Activated CD4-positive, alpha-beta T cell treated with anti-CD3 and anti-CD28 coated beads, Interleukin-2, amount 50 U/mL, for 24 hours (primary cell): ENCODE measurements at regions not wholly inside any gene's neighbourhood (a gene's known extent, or its start where the extent isn't known, plus 50 kb on each side); places are given as distances from the start of the nearest gene placed in this dataset.
"Not testable (repeated sequence)": the region's sequence is repeated elsewhere in the genome, so short reads cannot be mapped to it uniquely, and the experiment has no call there.

Experiments
- DNase-seq, 2 donors: peaks; one replicate each; pipeline ENCODE4 v3.0.0-alpha.2; 2020; ENCODE audit warnings: low read depth in 1 of 2, low spot score in 1 of 2

DNA sequence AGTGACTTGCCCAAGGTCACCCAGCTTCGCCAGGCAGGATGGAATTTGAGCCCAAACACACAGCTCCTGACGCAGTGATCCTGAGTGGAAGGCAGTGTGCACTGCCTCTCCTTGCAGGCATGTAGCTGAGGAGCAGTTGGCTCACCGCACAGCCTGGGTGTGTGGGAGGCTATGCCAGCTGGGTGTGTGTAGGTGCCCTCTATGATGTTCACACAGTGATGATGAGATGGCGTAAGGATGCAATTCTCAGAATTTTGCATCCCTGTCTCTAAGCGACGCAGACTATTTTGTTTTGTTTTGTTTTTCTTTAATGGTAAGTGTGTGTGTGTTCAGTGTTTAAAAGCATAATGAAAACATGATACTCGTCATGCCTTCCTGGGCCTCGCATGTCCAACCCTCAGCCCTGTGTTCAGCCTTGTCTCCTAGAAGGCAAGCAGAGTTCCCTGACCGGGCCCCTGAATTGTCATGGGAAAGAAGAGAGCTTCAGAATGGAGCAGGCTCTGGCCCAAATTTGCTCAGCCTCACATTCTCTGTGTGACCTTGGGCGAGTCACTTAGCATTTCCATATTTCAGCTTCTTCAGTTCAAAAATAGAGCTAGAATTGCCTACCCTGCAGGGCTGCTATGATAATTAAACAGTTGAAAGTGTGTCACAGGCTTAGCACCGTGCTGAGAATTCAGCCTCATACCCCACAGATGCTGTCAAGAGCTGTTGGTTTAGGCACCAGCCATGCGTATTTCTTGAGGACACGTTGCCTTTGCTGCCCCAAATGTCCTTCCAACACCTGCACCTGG, 603.6 kb upstream of the RAB6C start:
- DNase-seq = no peak

DNA sequence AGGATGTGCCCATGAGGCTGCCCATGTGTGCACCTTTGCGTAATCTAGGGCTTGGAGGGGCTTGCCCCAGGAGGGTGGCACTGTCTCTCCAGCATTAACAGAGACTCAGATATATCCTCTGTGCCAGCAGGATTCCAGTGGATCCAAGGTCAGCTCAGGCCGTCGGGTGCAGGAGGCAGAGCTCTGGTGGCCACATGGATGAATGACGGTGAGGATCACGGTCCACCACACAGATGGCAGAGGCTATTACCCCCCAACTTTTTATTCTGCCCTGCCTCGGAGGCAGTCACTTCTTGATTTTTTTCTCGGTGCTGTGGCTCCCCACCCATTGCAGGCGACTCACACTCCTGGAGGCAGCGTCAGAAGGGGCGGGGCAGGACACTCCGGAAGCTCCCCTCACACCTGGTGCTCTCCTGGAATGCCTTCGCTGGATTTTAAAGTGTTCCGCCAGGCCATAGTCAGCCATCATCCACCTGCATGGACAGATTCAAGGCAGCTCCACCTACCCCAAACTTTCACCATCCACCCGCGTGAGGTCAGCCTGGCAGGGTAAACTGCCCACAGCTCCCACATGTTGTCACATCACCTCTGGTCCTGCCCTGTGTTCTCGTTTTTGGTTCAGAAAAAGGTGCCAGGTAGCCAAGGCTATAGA, 602.9 kb upstream of the RAB6C start:
- DNase-seq = no peak

DNA sequence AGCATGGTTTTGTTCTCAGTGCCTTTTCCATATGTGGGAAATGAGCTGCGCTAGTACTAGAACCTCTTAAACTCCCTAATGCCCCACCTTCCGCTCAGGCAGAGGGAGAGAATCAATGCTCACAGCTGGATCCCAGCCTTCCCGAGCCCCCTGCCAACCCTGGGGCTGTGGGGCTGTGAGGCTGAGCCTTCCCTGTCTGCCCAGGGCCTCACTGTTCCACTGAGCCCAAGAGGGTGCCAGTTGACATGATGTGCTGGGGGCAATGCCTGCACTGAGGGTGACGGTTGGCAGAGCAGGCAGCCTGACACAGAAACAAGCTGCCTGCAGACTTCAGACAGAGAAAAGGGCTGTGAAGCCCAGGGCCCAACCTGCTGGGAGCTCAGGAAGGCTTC, 602.4 kb upstream of the RAB6C start:
- no peak for DNase-seq

DNA sequence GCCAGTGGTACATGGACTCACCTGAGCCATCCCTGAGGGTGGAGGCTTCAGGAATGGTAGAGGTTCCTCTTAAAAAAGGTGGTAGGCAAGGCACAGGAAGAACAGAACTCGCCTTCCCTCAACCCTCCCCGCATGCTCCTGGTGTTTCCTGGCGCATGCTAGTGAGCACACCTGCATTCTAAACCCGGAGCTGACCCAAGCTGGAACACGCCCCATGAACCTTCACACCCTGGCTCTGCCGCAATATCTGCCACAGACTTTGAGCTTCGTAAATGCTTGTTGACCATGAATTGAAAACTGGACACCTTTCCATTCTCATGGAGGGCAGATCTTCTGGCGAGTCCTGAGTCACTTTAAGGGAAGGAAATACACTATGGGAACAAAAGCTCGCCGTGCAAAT, 601.3 kb upstream of the RAB6C start:
- DNase-seq = no peak

DNA sequence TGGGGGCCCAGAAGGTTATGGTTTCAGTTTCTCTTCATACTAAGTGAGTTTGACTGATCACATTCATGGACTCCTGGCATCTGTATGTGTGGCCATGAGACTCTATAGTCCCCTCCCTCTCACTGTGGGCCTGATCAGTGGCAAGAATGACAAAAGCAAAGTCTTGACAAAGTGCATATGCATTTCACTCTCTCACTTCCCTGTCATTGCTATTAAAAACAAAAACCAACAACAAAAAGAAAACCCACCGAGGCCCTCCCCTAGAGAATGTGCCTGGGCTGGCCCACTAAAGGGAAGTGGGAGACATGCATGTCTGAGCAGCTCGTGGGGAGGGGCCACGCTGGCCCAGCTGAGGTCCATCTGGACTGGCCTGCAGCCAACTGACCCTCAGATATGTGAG, 600.1 kb upstream of the RAB6C start:
- no peak for DNase-seq

DNA sequence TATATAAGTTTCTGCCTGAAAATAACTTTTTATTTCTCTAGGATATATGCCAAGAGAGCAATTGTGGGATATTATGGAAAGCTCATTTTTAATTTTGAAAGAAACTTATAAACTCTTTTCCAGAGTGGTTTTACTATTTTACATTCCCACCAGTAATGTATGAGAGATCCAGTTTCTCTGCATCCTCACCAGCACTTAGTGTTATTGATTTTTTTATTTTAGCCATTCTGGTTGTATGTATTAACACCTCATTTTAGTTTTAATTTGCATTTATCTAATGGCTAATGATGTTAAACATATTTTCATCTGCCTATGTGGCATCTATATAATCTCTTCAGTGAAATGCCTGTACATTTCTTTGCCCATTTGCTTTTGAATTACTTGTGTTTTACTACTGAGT, 597.7 kb upstream of the RAB6C start:
- no peak for DNase-seq

DNA sequence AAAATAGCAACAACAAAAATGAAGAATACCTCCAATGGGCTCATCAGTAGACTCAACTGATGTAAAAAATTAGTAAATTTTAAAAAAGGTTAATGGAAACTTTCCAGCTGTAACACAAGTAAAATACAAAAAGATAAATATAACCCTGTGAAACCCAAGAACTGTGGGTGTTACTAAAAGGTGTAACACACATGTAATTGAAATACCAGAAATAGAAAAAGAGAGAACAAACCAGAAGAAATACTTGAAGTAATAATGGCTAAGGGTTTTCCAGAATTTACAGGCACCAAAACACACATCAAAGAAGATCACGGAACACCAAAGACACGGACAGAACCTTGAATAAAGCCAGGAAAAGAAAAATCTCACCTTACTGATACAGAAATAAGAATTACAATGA, 590.6 kb upstream of the RAB6C start:
- no peak for DNase-seq

DNA sequence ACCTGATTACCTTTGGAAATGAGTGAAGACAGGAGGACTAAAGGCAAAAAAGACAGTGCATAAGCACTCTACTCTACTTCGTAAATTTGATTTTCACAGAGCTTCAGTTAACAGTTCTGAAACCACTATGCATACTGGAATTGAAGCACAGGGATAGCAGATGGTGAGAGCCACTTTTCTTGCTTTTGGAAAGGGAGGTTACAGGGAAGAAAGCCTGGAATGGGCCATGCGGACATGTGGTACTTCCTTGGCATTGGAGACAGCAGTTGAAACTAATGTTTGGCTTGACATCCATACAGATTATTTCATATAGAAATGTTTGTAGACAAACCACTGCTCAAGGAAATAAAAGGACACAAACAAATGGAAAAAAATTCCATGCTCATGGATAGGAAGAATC, 585.6 kb upstream of the RAB6C start:
- DNase-seq = no peak

DNA sequence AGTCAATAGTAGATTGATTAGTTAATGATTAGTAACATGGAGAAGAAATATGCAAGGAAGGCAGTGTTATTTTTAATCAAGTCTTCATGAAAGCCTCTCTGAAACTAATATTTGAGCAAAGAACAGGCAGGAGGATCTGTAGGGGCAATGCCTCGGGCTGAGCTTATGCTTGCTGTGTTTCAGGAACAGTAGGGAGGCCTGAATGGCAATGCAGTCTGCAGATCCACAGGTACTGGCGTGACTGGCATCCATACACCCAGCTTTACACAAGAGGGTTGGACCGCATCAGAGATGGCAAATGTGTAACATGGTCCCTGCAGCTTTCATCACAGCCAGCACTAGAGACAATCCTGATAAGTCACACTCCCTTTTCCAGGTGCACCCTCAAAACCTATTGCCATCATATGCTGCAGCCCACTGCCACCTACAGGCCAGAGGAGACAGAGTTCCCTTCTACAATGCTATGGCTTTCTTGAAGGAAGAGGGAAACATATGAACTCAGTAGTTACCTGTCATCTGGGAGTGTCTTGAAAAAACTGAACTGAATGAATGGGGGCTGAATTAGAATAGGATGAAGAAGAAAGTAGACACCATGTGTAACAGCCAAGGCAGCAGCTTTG, 582.4 kb upstream of the RAB6C start:
- no peak for DNase-seq

DNA sequence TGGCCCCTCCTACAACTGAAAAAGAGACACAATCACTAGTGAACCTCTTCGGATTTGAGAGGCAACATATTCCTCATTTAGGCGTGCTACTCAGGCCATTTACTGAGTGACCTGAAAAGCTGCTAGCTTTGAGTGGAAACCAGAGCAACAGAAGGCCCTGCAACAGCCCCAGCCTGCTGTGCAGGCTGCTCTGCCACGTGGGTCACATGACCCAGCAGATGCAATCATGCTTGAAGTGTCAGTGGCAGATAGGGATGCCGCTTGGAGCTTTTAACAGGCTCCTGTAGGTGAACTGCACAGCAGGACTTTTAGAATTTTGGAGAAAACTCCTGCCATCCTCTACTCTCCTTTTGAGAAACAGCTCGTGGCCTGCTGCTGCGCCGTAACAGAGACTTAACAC, 578.6 kb upstream of the RAB6C start:
- DNase-seq = no peak

DNA sequence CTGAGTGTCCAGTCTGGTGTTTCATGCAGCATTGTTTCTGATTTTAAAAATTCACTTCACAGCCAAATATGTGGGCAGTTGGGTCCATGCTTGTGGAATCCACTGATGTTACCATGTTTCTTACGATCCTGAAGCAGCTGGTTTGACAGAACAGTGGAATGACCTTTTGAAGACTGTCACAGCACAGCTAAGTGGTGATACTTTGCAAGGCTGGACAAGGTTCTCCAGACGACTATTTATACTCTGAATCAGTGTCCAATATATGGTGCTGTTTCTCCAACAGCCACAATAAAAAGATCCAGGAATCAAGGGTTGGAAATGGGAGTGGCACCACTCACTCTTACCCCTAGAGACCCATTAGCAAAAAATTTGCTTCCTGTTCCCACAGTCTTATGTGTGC, 577.4 kb upstream of the RAB6C start:
- no peak for DNase-seq

DNA sequence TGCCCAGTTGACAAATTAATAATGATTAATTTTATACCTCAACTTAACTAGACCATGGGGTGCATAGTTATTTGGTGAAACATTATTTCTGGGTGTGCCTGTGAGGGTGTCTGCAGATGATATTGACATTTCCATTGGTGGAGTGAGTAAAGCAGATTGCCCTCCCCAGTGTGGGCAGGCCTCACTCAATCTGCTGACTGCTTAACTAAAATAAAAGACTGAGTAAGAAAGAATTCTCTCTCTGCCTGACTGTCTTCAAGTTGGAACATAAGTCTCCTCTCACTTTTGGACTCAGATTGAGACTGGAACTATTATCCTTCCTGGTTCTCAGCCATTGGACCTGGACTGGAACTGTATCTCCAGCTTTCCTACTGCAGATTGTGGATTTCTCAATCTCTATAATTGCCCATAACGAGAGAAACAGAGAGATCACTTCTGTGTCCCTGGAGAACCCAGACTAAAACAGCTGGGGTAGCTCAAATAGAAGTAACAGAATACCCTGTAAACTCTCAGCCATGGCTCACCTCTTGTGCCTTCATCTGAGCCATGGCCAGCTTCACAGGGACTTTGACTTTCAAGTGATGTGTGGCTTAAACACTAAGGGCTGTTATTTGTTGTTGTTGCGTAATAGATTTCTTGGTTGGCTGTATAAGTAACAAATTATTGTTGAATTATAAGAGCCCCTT, 575.3 kb upstream of the RAB6C start:
- DNase-seq = no peak

DNA sequence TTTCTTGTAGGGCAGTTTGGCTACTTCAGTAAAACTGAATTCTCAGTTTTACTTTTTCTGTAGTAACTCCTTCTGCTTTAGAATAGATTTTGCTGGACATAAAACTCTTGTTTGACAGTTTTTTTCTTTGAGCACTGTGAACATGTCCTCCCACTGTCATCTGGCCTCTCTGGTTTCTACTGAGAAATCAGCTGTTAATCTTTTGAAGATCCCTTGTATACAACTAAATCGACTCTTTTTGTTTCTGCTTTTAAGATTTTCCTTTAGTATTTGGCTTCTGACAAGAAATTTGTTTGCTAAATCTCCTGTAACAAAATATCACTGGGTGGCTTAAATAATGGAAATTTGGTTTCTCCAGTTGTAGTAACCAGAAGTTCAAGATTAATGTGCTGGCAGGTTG, 570.9 kb upstream of the RAB6C start:
- DNase-seq = no peak

DNA sequence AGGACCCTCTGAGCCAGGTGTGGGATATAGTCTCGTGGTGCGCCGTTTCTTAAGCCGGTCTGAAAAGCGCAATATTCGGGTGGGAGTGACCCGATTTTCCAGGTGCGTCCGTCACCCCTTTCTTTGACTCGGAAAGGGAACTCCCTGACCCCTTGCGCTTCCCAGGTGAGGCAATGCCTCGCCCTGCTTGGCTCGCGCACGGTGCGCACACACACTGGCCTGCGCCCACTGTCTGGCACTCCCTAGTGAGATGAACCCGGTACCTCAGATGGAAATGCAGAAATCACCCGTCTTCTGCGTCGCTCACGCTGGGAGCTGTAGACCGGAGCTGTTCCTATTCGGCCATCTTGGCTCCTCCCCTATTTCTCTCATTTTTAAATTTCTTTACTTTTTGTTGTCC, 562.4 kb upstream of the RAB6C start:
- not testable (repeated sequence) for DNase-seq

DNA sequence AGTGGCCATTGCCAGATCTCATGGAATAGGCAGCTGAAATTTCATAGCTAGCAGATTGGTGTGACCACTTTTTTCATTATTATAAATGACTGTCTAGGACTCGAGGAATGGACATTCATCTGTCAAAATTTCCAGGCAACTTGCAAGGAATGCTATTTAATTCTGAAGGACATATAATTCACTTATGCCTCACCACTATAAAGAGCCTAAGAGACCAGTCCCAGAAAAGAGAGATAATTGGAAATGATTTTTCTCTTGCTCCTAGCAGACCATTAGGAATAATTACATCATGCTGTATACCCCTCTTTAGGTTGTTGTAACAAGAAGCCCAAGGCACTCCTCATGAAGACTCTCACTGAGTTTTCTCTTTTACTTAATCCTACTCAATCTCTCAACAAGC, 557.4 kb upstream of the RAB6C start:
- DNase-seq = no peak

DNA sequence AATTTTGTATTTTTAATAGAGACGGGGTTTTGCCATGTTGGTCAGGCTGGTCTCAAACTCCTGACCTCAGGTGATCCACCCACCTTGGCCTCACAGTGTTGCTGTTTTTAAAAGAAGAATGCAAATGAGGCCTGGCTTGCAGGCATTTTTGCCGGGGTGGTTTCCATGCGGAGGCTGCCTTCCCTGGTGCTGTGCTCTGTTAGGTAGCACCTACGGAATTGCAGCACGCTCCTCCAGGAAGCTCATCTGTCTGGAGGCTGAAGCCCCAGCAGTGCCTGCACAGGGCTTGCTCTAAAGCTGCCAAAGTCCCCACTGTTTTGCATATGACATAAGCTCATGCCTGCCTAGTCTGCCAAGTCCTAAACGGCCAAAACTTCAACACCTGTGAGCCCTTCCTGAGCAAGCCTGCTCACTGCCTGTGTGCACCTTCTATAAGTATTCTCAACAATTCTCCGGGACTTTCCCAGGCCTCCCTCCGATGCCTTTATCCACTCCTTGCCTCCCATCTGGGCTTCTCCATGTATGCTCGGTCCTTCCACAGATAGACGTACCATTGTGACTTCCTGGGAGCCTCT, 551.3 kb upstream of the RAB6C start:
- no peak for DNase-seq

DNA sequence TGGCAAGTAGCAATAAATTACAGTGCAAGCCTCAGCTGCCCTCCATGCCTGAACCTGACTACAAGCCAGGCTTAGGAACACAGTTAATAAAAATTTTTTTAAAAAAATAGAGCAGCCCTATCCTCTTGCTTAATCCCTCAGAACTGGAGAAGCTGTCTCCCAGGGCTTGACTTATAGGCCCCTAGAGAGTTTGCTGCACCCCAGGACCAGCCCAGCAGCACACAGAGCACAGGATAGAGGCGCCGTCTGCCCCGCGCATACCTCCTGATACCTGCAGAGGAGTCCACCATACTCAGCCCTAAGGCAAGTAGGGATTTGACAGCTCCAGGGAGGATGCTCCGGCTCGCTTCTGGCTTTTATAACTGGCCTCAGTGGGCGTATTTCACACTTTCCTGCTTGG, 548.6 kb upstream of the RAB6C start:
- DNase-seq = no peak

DNA sequence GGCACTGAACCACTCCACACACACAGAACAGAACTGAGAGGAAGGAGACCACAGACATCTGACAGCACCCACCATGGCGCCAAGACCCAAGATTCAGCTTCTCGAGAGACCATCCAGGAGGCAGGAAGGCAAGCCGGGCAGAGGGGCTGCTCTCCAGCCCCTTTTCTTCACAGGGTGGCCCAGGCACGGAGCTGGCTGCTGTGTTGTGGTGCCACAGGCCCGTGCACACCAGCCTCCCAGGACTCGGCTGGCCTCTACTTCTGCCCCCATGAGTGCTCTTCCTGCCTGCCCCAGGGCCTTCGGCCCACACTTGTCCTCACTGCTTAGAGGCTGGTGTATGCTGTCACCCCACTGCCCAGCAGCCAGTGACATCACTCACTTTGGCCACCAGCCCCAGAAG, 547.6 kb upstream of the RAB6C start:
- DNase-seq = no peak

DNA sequence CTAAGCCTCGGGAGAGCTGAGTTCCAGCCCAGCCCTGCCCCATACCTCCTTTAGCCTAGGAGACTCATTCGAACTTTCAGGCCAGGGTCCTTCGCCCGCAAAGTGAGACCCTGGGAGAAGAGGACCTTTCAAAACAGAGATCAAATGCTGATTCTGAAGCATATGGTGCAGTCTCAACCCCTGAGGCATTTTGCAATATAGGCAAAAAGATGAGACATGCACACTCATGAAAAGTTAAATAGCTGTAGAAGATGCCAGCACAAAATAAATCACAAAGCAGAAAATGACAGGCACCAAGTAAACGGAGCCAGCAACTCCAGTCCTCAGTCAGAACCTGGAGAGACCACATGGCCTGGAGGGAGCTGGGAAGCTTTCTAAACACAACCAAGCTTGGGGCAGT, 542.7 kb upstream of the RAB6C start:
- no peak for DNase-seq

DNA sequence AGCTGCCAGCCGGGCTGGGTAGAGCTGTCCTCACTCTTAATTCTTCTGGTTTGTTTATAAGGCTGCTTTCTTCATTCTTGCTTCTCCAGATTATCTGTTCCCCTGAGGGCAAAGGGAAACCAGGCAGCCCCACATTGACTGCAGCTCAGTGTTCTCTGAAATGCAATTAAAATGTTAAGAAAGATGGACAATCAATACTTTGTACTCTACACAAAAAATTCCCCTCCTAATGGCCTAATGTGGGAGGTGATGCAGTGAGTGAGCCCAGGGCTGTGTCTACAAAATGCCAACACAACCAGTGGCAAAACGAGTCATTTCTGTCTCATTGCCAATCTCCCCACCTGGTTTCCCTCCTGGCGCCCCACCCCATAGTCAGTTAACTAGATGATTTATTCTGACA, 541.7 kb upstream of the RAB6C start:
- DNase-seq = no peak

DNA sequence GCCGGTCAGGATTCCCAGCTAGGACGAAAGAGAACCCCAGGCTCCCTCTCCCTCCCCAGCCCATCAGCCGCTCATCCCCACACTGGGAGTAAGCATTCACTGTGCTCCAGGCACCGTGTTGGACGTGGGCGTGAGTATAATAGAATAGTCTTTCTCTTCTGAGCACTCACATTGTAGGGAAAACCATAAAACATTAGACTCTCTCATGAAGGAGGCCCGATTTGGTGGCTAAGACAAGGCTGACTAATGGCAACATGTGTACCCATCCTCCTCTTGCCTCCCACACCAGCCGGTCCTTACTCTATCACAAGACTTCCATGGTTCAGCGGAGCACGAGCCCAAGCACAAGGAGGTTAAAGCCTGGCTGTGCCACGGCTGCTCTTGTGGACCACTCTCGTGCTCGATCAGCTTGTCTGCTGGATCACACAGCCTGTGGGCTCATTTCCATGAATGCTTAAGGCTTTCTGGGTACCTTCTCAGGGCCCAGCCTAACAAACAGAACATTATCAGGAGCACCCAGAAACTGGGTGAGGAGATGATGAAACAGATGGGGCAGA, 540.9 kb upstream of the RAB6C start:
- DNase-seq = no peak
